H9 (cell line): ENCODE measurements at regions not wholly inside any gene's neighbourhood (a gene's known extent, or its start where the extent isn't known, plus 50 kb on each side); places are given as distances from the start of the nearest gene placed in this dataset.

Experiments
- DNase-seq: peaks from one replicate; pipeline ENCODE4 v3.0.0-alpha.2; 2017
- H2AFZ ChIP-seq: one replicate; pipeline ENCODE4 v1.6.1; 2013; ENCODE audit warnings: mild to moderate bottlenecking, low read length, control low read depth, moderate library complexity
- H2AK5ac ChIP-seq: 2 replicates; pipeline ENCODE4 v1.6.1; 2013; ENCODE audit warnings: low read length, control low read depth, mixed read lengths; ENCODE audit not compliant: insufficient read length
- H2BK120ac ChIP-seq: one replicate; pipeline ENCODE4 v1.6.1; 2013; ENCODE audit warnings: low read depth, mild to moderate bottlenecking, low read length, control low read depth, inconsistent platforms; ENCODE audit not compliant: poor library complexity, severe bottlenecking
- H2BK12ac ChIP-seq: 2 replicates; pipeline ENCODE4 v1.6.1; 2013; ENCODE audit warnings: low read length, control low read depth, mixed read lengths, low read depth; ENCODE audit not compliant: insufficient read length
- H2BK15ac ChIP-seq: 2 replicates; pipeline ENCODE4 v1.6.1; 2013; ENCODE audit warnings: low read depth, low read length, control low read depth
- H2BK20ac ChIP-seq: one replicate; pipeline ENCODE4 v1.6.1; 2013; ENCODE audit warnings: low read depth, mild to moderate bottlenecking, low read length, control low read depth, inconsistent platforms; ENCODE audit not compliant: poor library complexity, severe bottlenecking
- H2BK5ac ChIP-seq: 2 replicates; pipeline ENCODE4 v1.6.1; 2013; ENCODE audit warnings: low read length, control low read depth, mixed read lengths; ENCODE audit not compliant: insufficient read length
- H3K14ac ChIP-seq: 2 replicates; pipeline ENCODE4 v1.6.1; 2013; ENCODE audit warnings: low read length, control low read depth; ENCODE audit not compliant: insufficient read depth
- H3K18ac ChIP-seq: 2 replicates; pipeline ENCODE4 v1.6.1; 2013; ENCODE audit warnings: low read depth, mild to moderate bottlenecking, mixed read lengths, low read length, control low read depth; ENCODE audit not compliant: insufficient read length
- H3K23ac ChIP-seq: 2 replicates; pipeline ENCODE4 v1.6.1; 2013; ENCODE audit warnings: low read length, control low read depth, mixed read lengths, low read depth; ENCODE audit not compliant: insufficient read length
- H3K23me2 ChIP-seq: 2 replicates; pipeline ENCODE4 v1.6.1; 2013; ENCODE audit warnings: low read depth, mild to moderate bottlenecking, mixed read lengths, low read length, control low read depth; ENCODE audit not compliant: insufficient read length, poor library complexity, severe bottlenecking
- H3K27ac ChIP-seq: 2 replicates; pipeline ENCODE4 v1.5.1; 2013; ENCODE audit warnings: low read length, control low read depth, mixed read lengths, low read depth; ENCODE audit not compliant: insufficient read length
- H3K27me3 ChIP-seq: 2 replicates; pipeline ENCODE4 v1.6.1; 2013; ENCODE audit warnings: low read length, control low read depth, inconsistent platforms; ENCODE audit not compliant: insufficient read depth
- H3K4ac ChIP-seq: 2 replicates; pipeline ENCODE4 v1.6.1; 2013; ENCODE audit warnings: low read depth, mild to moderate bottlenecking, control low read depth, inconsistent platforms, low read length, moderate library complexity
- H3K4me1 ChIP-seq: 2 replicates; pipeline ENCODE4 v1.6.1; 2013; ENCODE audit warnings: low read length, control low read depth, inconsistent platforms; ENCODE audit not compliant: insufficient read depth
- H3K4me2 ChIP-seq: 2 replicates; pipeline ENCODE4 v1.6.1; 2013; ENCODE audit warnings: low read length, control low read depth, mixed read lengths; ENCODE audit not compliant: insufficient read length, insufficient read depth
- H3K56ac ChIP-seq: 2 replicates; pipeline ENCODE4 v1.6.1; 2013; ENCODE audit warnings: low read depth, mild to moderate bottlenecking, mixed read lengths, low read length, control low read depth; ENCODE audit not compliant: insufficient read length
- H3K79me1 ChIP-seq: 2 replicates; pipeline ENCODE4 v1.6.1; 2013; ENCODE audit warnings: low read depth, mild to moderate bottlenecking, moderate library complexity, low read length, control low read depth, inconsistent platforms; ENCODE audit not compliant: insufficient read depth, poor library complexity, severe bottlenecking
- H3K79me2 ChIP-seq: 2 replicates; pipeline ENCODE4 v1.6.1; 2013; ENCODE audit warnings: low read length, control low read depth, inconsistent platforms; ENCODE audit not compliant: insufficient read depth
- H3K9ac ChIP-seq: 2 replicates; pipeline ENCODE4 v1.6.1; 2013; ENCODE audit warnings: low read length, control low read depth, mixed read lengths; ENCODE audit not compliant: insufficient read length; ENCODE audit errors: extremely low read depth
- H3K9me3 ChIP-seq: one replicate; pipeline ENCODE4 v1.6.1; 2013; ENCODE audit warnings: low read depth, low read length, inconsistent platforms; ENCODE audit not compliant: control insufficient read depth
- H3T11ph ChIP-seq: one replicate; pipeline ENCODE4 v1.6.1; 2013; ENCODE audit warnings: mild to moderate bottlenecking, low read length, control low read depth, inconsistent platforms
- H4K20me1 ChIP-seq: one replicate; pipeline ENCODE4 v1.6.1; 2013; ENCODE audit not compliant: control insufficient read depth, insufficient read length, insufficient read depth
- H4K5ac ChIP-seq: 2 replicates; pipeline ENCODE4 v1.6.1; 2013; ENCODE audit warnings: low read depth, mild to moderate bottlenecking, mixed read lengths, low read length, control low read depth; ENCODE audit not compliant: insufficient read length
- H4K8ac ChIP-seq: replicated peaks from 2 replicates; pipeline ENCODE4 v1.6.1; 2013; ENCODE audit warnings: low read length, control low read depth, mixed read lengths, low read depth; ENCODE audit not compliant: insufficient read length
- H4K91ac ChIP-seq: 2 replicates; pipeline ENCODE4 v1.6.1; 2013; ENCODE audit warnings: low read depth, mild to moderate bottlenecking, moderate library complexity, mixed read lengths, low read length, control low read depth; ENCODE audit not compliant: insufficient read length
- H3K27ac Mint-ChIP-seq, 3 experiments: 2 replicates in 2 of 3; 3 replicates in 1 of 3; pipeline ENCODE4 v1.8.0; 2020 to 2021; ENCODE audit warnings: mixed read lengths in 3 of 3, mild to moderate bottlenecking in 1 of 3, moderate library complexity in 1 of 3
- H3K27me3 Mint-ChIP-seq: 2 replicates; pipeline ENCODE4 v1.8.0; 2021; ENCODE audit warnings: low read depth, mild to moderate bottlenecking, moderate library complexity, mixed read lengths
- H3K36me3 Mint-ChIP-seq, 3 experiments: 2 replicates in 2 of 3; 3 replicates in 1 of 3; pipeline ENCODE4 v1.8.0; 2020 to 2021; ENCODE audit warnings: low read depth in 3 of 3, mixed read lengths in 3 of 3; ENCODE audit not compliant: insufficient read depth in 1 of 3
- H3K4me1 Mint-ChIP-seq, 2 experiments: 2 replicates each; pipeline ENCODE4 v1.8.0; 2020; ENCODE audit warnings: mixed read lengths in 2 of 2
- H3K4me3 Mint-ChIP-seq, 2 experiments: 2 replicates in 1 of 2; 3 replicates in 1 of 2; pipeline ENCODE4 v1.8.0; 2020 to 2021; ENCODE audit warnings: mild to moderate bottlenecking in 2 of 2, mixed read lengths in 2 of 2, moderate library complexity in 1 of 2
- H3K9me3 Mint-ChIP-seq, 2 experiments: 2 replicates in 1 of 2; 3 replicates in 1 of 2; pipeline ENCODE4 v1.8.0; 2020; ENCODE audit warnings: mild to moderate bottlenecking in 2 of 2, mixed read lengths in 2 of 2, moderate library complexity in 1 of 2
- WGBS: extraction: QIAGEN DNeasy Blood & Tissue Kit; methylation state at CpG from one replicate; pipeline ENCODE4 v1.1.7; 2013; ENCODE audit warnings: missing lambda C conversion rate, low lambda C conversion rate, mixed read lengths; ENCODE audit not compliant: insufficient read length; ENCODE audit errors: extremely low coverage; 5-methylcytosine and 5-hydroxymethylcytosine counted together
- TF ChIP-seq, protein P1 (sequence below): fragments of 200-600 bp; sonication (generic); conservative IDR thresholded peaks from 3 replicates; pipeline ENCODE4 v1.8.0; 2021; ENCODE audit warnings: antibody characterized with exemption, mild to moderate bottlenecking

DNA sequence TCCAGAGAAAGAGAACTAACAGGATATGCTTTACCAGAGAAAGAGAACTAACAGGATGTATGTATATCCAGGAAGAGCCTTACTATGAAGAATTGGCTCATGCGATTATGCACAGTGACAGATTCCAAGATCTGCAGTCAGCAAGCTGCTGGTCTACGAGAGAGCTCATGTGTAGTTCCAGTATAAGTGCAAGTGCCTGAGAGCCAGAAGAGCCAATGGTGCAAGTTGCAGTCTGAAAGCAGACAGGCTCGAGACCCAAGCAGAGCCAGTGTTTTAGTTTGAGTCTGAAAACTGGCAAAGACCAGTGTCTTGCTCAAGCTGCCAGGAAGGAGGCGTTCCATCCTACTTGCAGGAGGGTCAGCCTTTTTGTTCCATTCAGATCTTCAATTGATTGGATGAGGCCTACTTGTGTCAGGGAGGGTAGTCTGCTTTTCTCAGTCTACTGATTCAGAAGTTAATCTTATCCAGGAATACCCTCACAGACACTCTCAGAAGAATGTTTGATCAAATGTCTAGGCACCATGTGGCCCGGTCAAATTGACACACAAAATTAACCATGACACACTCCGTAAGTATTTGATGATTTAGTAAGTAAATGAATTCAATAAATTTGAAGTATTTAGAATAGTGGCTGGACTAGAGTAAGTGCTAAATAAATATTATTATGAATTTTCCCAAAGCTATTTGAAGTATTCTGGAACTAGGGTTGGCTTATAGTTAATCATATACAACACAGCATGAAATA, 372.1 kb upstream of the SGCD start:
- Histone ChIP-seq H4K20me1 (no peaks in the 10 kb centered on the region), H2BK12ac (no peak overlapping the region), H4K8ac (no peak overlapping the region), H2AFZ (no peak overlapping the region), H3K4me2 (no peak overlapping the region), H3K23ac (no peak overlapping the region), H3T11ph (no peak overlapping the region), H3K79me2 (no peaks in the 10 kb centered on the region), H2BK120ac (no peak overlapping the region), H4K91ac (no peak overlapping the region), H4K5ac (no peak overlapping the region), H3K56ac (no peak overlapping the region), H3K27me3 (no peaks in the 10 kb centered on the region), H2AK5ac (no peak overlapping the region), H2BK20ac (no peak overlapping the region), H3K14ac (no peak overlapping the region), H3K18ac (no peak overlapping the region), H3K9me3 (no peaks in the 10 kb centered on the region), H3K4me1 (peaks cover 3% of the 10 kb centered on the region; the same call in 1 of the 2 replicates), H3K23me2 (no peaks in the 10 kb centered on the region), H3K79me1 (no peaks in the 10 kb centered on the region), H2BK15ac (no peak overlapping the region), H3K27ac (no peak overlapping the region), H3K4ac (no peak overlapping the region), H3K9ac (no peak overlapping the region), H2BK5ac (no peak overlapping the region)
- WGBS = no CpG with 5 or more reads among the region's 6 CpGs
- Mint-ChIP-seq H3K27ac (no peak overlapping the region), H3K4me3 (no peak overlapping the region), H3K4me1 (peaks cover 10 to 14% of the 10 kb centered on the region in 2 experiments), H3K36me3 (no peaks in the 10 kb centered on the region), H3K27me3 (no peaks in the 10 kb centered on the region), H3K9me3 (no peaks in the 10 kb centered on the region)
- no peak for DNase-seq
- TF ChIP-seq, protein P1, sequence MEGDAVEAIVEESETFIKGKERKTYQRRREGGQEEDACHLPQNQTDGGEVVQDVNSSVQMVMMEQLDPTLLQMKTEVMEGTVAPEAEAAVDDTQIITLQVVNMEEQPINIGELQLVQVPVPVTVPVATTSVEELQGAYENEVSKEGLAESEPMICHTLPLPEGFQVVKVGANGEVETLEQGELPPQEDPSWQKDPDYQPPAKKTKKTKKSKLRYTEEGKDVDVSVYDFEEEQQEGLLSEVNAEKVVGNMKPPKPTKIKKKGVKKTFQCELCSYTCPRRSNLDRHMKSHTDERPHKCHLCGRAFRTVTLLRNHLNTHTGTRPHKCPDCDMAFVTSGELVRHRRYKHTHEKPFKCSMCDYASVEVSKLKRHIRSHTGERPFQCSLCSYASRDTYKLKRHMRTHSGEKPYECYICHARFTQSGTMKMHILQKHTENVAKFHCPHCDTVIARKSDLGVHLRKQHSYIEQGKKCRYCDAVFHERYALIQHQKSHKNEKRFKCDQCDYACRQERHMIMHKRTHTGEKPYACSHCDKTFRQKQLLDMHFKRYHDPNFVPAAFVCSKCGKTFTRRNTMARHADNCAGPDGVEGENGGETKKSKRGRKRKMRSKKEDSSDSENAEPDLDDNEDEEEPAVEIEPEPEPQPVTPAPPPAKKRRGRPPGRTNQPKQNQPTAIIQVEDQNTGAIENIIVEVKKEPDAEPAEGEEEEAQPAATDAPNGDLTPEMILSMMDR = no peak
